Gastrocnemius medialis (tissue), 4 donors: ENCODE measurements at regions not wholly inside any gene's neighbourhood (a gene's known extent, or its start where the extent isn't known, plus 50 kb on each side); places are given as distances from the start of the nearest gene placed in this dataset.

Experiments used
- ATAC-seq, 2 donors: fragments of 150-250 bp; one replicate each; pipeline ENCODE4 v1.9.1; 2016
- DNase-seq, 2 donors: peaks; one replicate each; pipeline ENCODE4 v3.0.0-alpha.2; 2019
- H3K27ac ChIP-seq, 4 donors: fragments of 200-600 bp; sonication (generic); 1 replicate in 1 of 4; 2 replicates in 3 of 4; pipeline ENCODE4 v1.5.1; 2016 to 2018; ENCODE audit warnings: mild to moderate bottlenecking in 2 of 4, moderate library complexity in 1 of 4
- H3K27me3 ChIP-seq, 3 donors: fragments of 200-600 bp; sonication (generic) in 2 of 3; 1 replicate in 1 of 3; 2 replicates in 2 of 3; pipeline versions ENCODE4 v1.5.1 to v1.6.0; 2016 to 2019; ENCODE audit warnings: mild to moderate bottlenecking in 1 of 3, moderate library complexity in 1 of 3
- H3K36me3 ChIP-seq, 2 donors: fragments of 200-600 bp; sonication (generic) in 1 of 2; one replicate each; pipeline ENCODE4 v1.5.1; 2017 to 2018
- H3K4me1 ChIP-seq, 2 donors: fragments of 200-600 bp; sonication (generic) in 1 of 2; one replicate each; pipeline ENCODE4 v1.5.1; 2016 to 2017; ENCODE audit warnings: mild to moderate bottlenecking in 2 of 2
- H3K4me3 ChIP-seq, 4 donors: fragments of 200-600 bp; sonication (generic) in 3 of 4; 1 replicate in 1 of 4; 2 replicates in 3 of 4; pipeline ENCODE4 v1.5.1; 2016 to 2019; ENCODE audit warnings: mild to moderate bottlenecking in 2 of 4
- H3K9me3 ChIP-seq, 3 donors: fragments of 200-600 bp; sonication (generic) in 2 of 3; 1 replicate in 1 of 3; 2 replicates in 2 of 3; pipeline ENCODE4 v1.5.1; 2016 to 2019
- POLR2A ChIP-seq, 2 donors: fragments of 450-650 bp; IDR thresholded peaks; one replicate each; pipeline ENCODE4 v1.6.1; 2017; ENCODE audit warnings: antibody characterized with exemption in 2 of 2, mild to moderate bottlenecking in 2 of 2, moderate library complexity in 2 of 2
- in situ Hi-C, 4 donors: fragments of 200-750 bp; cut with MboI; loops; one replicate each; pipeline versions ENCODE4 v1.15.0 to v1.8.0; 2017; ENCODE audit warnings: low sequenced_read_pairs in 4 of 4
- intact Hi-C: fragments of 100-400 bp; cut with DNase I; formaldehyde crosslinking; loops from one replicate; pipeline ENCODE4 v1.15.1; 2023; ENCODE audit warnings: low total_unique reads
- TF ChIP-seq, protein P1 (sequence below), 5 experiments: fragments of 450-650 bp in 3 of 5; fragments of 200-600 bp in 2 of 5; sonication (generic) in 2 of 5; IDR thresholded peaks in 4 of 5; conservative IDR thresholded peaks in 1 of 5; 1 replicate in 4 of 5; 2 replicates in 1 of 5; pipeline ENCODE4 v1.5.1; 2016 to 2019; ENCODE audit warnings: antibody characterized with exemption in 5 of 5, mild to moderate bottlenecking in 3 of 5, moderate library complexity in 3 of 5

DNA sequence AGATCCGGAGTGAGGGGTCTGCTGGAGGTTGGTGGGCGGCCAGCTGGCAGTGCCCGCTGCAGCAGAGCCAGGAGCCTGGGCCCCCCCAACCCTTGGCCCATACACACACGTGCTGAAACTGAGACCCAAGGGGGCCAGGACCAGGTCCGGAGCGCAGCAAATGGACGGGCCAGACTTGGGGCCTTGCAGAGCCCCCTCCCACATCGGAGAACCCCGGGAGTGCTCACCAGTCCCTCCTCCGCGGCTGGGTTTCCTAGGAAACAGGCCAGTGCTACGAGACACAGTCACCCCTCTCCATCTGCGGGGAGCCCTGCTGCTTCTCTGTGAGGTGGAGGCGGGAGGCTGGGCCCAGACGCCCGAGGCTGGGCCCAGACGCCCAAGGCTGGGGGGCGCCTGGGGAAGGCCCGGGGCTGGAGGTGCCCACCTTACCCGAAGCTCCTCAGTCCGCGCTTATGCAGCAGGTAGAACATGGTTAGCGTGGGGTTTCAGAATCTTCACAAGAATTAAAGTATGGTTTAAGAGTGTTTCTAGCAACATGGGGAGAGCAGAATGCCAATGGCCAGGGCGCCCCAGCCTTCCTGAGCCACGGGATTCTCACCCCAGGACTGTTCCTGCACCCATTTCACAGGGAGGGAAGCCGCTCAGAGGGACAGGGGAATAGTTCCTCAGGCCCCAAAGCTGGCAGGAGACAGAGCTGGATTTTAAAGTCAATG lies 135.0 kb upstream of the PRR20G start:
- DNase-seq = no peak
- peaks cover 5 to 16% (median 7%) of the 10 kb centered on the region in 3 donors for H3K27me3 ChIP-seq
- no peak overlapping the region for H3K27ac ChIP-seq
- no peaks in the 10 kb centered on the region for H3K9me3 ChIP-seq
- H3K4me1 ChIP-seq = no peaks in the 10 kb centered on the region
- H3K4me3 ChIP-seq = no peak overlapping the region
- no peak for ATAC-seq
- in situ Hi-C loops (no loop called here), intact Hi-C loops (no loop called here)
- H3K36me3 ChIP-seq = no peaks in the 10 kb centered on the region
- TF ChIP-seq, protein P1, sequence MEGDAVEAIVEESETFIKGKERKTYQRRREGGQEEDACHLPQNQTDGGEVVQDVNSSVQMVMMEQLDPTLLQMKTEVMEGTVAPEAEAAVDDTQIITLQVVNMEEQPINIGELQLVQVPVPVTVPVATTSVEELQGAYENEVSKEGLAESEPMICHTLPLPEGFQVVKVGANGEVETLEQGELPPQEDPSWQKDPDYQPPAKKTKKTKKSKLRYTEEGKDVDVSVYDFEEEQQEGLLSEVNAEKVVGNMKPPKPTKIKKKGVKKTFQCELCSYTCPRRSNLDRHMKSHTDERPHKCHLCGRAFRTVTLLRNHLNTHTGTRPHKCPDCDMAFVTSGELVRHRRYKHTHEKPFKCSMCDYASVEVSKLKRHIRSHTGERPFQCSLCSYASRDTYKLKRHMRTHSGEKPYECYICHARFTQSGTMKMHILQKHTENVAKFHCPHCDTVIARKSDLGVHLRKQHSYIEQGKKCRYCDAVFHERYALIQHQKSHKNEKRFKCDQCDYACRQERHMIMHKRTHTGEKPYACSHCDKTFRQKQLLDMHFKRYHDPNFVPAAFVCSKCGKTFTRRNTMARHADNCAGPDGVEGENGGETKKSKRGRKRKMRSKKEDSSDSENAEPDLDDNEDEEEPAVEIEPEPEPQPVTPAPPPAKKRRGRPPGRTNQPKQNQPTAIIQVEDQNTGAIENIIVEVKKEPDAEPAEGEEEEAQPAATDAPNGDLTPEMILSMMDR (IDR thresholded peaks at IDR 0.05 in 4 of 5, conservative IDR thresholded peaks at IDR 0.05 in 1 of 5) = no peak
- no peak for TF ChIP-seq POLR2A (IDR thresholded peaks at IDR 0.05)

DNA sequence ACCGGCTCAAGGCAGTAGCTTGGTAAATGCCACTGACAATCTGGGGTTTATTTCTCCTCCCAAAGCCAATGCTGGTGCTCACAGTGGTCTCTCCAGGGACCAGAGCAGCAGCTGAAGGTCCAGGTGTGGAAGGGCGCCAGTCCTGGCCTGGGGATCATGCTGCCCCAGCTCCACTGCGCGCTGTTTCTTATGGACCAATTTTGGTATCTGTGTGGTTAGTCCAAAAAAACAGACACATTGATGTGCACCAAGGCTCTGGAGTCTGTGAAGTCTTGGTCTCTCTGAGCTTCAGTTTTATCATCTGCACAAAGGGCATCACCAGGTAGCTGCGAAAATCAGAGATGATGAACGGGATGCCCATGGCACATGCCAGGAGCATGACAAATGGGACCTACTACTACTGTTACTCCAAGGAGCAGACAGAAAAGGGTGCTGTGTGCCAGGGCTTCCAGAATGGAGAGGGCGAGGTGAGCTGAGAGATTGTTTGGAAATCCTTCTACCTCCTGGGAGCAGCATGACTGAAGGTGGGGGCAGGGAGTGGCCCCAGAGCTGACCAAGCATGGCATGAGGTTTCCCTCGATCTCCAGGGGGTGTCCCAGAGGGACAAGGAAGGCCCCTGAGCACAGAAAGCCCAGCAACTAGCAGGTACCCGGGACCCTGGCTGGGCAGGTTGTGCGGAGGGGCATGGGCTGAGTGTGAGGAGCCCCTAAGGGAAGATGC lies 134.3 kb upstream of the PRR20G start:
- DNase-seq = no peak
- TF ChIP-seq POLR2A (IDR thresholded peaks at IDR 0.05) = no peak
- TF ChIP-seq, protein P1 (IDR thresholded peaks at IDR 0.05 in 4 of 5, conservative IDR thresholded peaks at IDR 0.05 in 1 of 5) = no peak
- no peaks in the 10 kb centered on the region for H3K9me3 ChIP-seq
- no peak for ATAC-seq
- peaks cover 5 to 16% (median 7%) of the 10 kb centered on the region in 3 donors for H3K27me3 ChIP-seq
- H3K36me3 ChIP-seq = no peaks in the 10 kb centered on the region
- no peaks in the 10 kb centered on the region for H3K4me1 ChIP-seq
- intact Hi-C loops (no loop called here), in situ Hi-C loops (no loop called here)
- H3K27ac ChIP-seq = no peak overlapping the region
- H3K4me3 ChIP-seq = no peak overlapping the region

DNA sequence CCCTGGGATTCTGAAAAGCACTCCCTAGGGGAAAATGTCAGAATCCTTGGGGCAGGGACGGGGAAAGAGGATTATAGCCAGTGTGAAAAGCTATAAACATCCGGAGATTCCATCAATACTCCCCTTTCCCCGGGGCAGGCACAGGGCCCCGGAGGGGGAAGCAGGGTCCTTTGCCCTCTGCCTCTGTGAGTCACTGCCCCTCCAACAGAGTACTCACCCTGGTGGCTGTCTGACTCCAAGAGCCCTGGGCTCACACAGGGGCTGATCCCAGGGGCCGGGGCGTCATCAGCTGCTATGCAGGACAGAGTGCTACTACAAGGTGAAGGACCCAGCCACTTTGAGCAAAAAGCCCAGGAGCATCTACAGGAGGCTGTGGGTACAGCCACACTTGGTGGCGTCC lies 133.0 kb upstream of the PRR20G start:
- H3K27me3 ChIP-seq = peaks cover 5 to 10% (median 7%) of the 10 kb centered on the region in 3 donors
- intact Hi-C loops = no loop called here
- no peaks in the 10 kb centered on the region for H3K36me3 ChIP-seq
- H3K4me1 ChIP-seq = no peaks in the 10 kb centered on the region
- no peak overlapping the region for H3K4me3 ChIP-seq
- no peak for DNase-seq
- no peak for TF ChIP-seq POLR2A (IDR thresholded peaks at IDR 0.05)
- TF ChIP-seq, protein P1 (IDR thresholded peaks at IDR 0.05 in 4 of 5, conservative IDR thresholded peaks at IDR 0.05 in 1 of 5) = no peak
- in situ Hi-C loops = no loop called here
- H3K27ac ChIP-seq = no peak overlapping the region
- no peaks in the 10 kb centered on the region for H3K9me3 ChIP-seq
- no peak for ATAC-seq

DNA sequence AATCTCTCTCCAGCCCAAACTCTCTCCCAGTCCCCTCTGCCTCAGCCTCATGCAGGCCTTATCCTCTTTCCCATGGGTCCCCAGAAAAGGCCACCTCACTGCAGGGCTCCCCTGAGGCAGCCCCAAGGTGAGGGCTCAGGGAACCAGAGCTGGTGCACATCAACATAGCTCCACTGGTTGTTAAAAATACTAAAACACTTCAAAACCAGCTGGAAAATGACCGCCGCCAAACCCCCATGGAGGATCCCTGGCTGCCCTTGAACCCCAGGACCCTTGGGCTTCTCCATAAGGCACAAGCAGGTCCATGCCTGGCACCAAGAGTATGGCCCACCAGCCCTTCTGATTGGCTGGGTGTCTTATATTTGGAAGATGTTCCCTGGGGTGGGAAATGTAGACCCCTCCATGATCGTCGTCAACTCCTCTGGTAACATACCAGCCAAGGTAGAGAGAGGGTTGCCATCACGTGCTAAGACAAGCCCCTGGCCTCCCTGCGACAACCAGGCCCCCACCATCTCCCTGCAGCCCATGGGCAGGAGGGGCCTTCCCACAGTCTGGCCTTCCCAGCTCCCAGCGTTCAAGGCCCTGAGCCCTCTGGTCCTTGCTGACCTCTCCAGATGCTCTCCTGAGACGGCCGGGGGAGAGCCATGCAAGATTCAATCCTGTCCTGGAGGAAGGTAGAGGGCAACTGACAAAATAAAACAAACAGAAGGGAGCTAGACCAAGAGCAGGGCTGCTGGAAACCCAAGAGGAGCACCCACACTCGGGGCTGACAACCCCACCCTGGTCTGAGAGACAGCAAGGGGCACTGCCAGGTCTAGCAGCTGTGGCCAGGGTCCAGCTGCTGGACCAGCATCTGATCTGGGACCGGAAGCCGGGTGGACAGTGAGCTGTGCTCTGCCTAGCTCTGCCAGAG lies 132.1 kb upstream of the PRR20G start:
- Histone ChIP-seq H3K4me1 (no peaks in the 10 kb centered on the region), H3K4me3 (no peak overlapping the region), H3K27me3 (peaks cover 0 to 12% (median 5%) of the 10 kb centered on the region in 3 donors), H3K36me3 (no peaks in the 10 kb centered on the region), H3K9me3 (no peaks in the 10 kb centered on the region), H3K27ac (no peak overlapping the region)
- intact Hi-C loops = no loop called here
- in situ Hi-C loops = no loop called here
- no peak for ATAC-seq
- no peak for DNase-seq
- no peak for TF ChIP-seq POLR2A (IDR thresholded peaks at IDR 0.05)
- TF ChIP-seq, protein P1 (IDR thresholded peaks at IDR 0.05 in 4 of 5, conservative IDR thresholded peaks at IDR 0.05 in 1 of 5) = no peak
